GM21447 (cell line): ENCODE measurements at regions not wholly inside any gene's neighbourhood (a gene's known extent, or its start where the extent isn't known, plus 50 kb on each side); places are given as distances from the start of the nearest gene placed in this dataset.
A peak's percentile ranks its signal among the peaks of the same experiment; 100 is the strongest.
"Not testable (repeated sequence)": the region's sequence is repeated elsewhere in the genome, so short reads cannot be mapped to it uniquely, and the experiment has no call there.

Experiments
- ATAC-seq: cut with Tn5 transposase; IDR thresholded peaks from one replicate; pipeline ENCODE4 v1.9.1; 2021; ENCODE audit not compliant: unreplicated experiment

- no peak for ATAC-seq
Observed at GRCh38 chr5:159497221-159497620, 166.9 kb upstream of the IL12B start.

GRCh38 chr5:159498630-159499029 lies 168.3 kb upstream of the IL12B start:
- no peak for ATAC-seq

GRCh38 chr5:159502116-159502515 lies 171.8 kb upstream of the IL12B start:
- ATAC-seq: not testable (repeated sequence)

DNA sequence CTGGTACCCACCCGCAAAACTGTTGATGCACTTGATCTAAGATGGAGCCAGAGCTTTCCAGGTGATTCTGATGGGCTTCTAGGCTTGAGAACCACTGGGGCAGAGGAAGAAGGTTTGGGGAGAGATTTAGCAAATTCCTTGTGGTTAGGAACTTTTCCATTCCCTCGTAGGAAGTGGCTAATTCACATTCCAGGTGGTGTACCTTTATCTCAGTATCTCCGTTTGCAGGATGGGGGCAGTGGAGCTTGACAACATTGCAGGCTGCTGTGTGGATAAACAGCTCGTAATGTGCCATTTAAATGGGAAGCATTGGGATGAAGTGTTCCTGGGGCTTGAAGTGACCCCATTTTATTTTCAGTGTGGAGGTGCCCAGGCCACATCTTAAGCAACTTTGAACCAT lies 172.9 kb upstream of the IL12B start:
- ATAC-seq: no peak

DNA sequence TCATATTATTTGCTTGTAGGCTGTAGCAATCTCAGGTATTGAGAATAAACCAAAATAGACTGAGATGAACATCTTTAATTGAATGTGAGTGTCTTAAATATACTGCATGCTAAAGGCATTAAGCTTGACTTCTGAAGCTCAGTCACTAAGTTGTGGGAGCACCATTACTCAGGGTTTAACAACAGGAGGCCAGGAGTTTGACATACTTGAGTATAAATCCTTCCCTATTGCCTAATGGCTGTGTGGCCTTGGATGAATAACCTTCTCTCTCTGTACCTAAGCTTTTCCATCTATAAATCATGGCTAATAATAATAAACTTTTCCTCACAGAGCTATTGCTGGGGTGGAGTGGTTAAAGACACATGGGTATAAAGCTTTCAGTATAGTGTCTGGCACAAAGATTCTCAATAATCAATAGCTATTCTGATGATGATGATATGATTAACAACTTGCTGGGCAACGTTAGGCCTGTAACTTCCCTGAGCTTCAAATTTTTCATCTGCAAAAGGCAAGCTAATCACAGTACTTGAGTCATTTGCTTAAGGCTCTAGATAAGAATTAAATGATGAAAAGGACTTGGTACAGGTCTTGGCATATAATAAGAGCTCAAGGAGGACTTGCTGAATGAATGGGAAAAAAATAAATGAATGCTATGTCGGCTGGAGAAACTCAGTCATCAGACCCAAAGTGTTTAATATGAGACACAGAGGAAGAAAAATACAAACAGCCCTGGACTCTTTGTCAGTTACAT lies 174.0 kb upstream of the IL12B start:
- ATAC-seq: no peak

DNA sequence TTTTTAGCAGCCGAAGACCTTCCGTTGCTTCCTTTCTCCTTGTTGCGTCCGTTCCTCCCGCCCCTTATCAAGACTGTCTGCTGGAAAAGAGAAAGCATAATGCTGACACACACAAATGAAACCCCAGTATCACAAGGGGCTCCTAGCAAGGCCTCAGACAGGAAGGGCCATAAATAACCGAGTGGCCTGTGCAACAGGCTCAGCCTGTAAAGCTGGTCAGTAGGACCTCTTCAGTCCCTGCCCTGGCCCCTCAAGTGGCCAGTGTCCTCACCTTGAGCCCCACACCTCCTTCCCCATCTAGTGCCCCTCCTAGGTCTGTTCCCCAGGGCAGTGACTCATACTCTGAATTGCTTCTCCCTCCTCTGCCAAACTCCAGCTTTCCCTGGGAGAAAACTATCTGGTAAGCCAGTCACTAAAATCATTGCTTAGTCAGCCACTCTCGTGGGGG lies 174.6 kb upstream of the IL12B start:
- ATAC-seq: no peak

DNA sequence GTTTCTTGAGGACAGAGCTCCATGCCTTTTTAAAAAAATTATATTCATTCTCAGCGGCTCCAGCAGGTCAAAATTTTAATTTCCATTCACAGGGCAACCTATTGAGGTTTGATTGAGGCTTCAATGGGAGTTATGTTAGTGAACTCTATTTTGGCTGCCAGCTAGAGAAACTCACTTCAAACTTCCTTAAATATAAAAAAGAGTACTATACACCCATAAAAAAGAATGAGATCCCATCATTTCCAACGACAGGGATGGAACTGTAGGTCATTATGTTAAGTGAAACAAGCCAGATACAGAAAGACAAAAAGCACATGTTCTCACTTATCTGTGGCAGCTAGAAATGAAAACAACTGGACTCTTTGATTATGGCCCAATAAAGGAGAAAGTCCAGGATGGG lies 176.8 kb upstream of the IL12B start:
- ATAC-seq: no peak

GRCh38 chr5:159507661-159508060 lies 177.4 kb upstream of the IL12B start:
- no peak for ATAC-seq

- ATAC-seq: no peak
Observed at GRCh38 chr5:159508344-159508743, 178.1 kb upstream of the IL12B start.

DNA sequence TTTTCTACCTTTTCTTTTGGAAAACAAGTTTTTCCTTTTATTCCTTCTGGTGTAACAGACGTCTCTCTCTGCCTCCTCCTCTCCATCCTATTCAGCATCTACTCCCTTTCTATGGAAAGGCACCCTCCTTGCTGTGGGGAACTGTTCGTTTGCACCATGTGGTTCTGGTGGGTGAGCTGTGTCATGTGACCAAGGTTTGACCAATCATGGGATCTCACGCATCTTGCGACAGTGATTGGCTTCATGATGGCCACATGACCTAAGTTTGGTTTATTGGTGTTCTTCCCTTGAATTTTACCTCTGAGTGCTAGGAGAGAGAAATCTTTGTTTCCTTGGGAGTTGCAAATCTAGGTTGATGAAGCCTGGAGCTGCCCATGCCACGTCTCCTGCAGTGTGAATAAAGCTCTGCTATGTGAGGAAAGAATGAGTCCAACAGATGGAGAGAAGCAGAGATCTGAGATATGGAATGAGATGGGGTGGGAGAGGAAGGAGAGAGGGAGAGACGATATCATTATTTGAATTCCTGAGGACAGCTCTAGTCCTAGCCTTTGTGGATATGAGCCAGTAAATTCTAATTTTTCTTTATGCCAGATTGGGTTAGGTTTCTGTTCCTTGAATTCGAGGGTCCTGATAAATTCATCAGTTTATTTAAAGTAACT lies 178.8 kb upstream of the IL12B start:
- ATAC-seq: no peak

GRCh38 chr5:159510282-159510681 lies 180.0 kb upstream of the IL12B start:
- no peak for ATAC-seq

DNA sequence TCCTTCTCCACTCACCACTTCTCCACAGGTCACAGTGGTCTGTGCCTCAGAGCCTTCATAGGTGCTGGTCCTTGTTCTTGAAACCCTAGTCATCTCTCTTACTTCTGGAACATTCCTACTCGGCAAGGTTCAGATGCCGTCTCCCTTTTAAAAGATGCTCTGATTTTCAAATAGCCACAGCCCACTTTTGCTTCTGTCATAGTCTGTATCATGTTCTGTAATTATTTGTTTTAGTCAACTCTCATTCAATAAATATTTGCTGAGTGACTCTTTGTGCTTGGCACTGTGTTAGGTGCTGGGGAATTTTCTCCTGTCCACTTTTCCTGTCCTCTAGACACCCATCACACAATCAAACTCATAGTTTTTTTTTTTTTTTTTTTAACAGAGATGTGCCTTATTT lies 181.3 kb upstream of the IL12B start:
- ATAC-seq: no peak

- no peak for ATAC-seq
Observed at GRCh38 chr5:159512064-159512463, 181.8 kb upstream of the IL12B start.

- ATAC-seq: no peak
Observed at GRCh38 chr5:159514229-159514810, 184.0 kb upstream of the IL12B start.

- no peak for ATAC-seq
Observed at GRCh38 chr5:159515197-159515596, 184.9 kb upstream of the IL12B start.

- ATAC-seq: peak; percentile 89
Observed at GRCh38 chr5:159515909-159516415, 185.7 kb upstream of the IL12B start.

- no peak for ATAC-seq
Observed at GRCh38 chr5:159518371-159518770, 188.1 kb upstream of the IL12B start.

GRCh38 chr5:159519365-159519764 lies 189.1 kb upstream of the IL12B start:
- ATAC-seq: no peak

GRCh38 chr5:159522841-159523240 lies 192.6 kb upstream of the IL12B start:
- no peak for ATAC-seq

DNA sequence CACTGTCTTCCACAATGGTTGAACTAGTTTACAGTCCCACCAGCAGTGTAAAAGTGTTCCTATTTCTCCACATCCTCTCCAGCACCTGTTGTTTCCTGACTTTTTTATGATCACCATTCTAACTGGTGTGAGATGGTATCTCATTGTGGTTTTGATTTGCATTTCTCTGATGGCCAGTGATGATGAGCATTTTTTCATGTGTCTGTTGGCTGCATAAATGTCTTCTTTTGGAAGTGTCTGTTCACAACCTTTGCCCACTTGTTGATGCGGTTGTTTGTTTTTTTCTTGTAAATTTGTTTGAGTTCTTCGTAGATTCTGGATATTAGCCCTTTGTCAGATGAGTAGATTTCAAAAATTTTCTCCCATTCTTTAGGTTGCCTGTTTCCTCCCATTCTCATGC lies 194.0 kb upstream of the IL12B start:
- not testable (repeated sequence) for ATAC-seq

GRCh38 chr5:159525117-159525516 lies 194.8 kb upstream of the IL12B start:
- ATAC-seq: no peak
